Activated naive CD8-positive, alpha-beta T cell treated with anti-CD3 and anti-CD28 coated beads for 36 hours (primary cell): ENCODE measurements at regions not wholly inside any gene's neighbourhood (a gene's known extent, or its start where the extent isn't known, plus 50 kb on each side); places are given as distances from the start of the nearest gene placed in this dataset.
"Not testable (repeated sequence)": the region's sequence is repeated elsewhere in the genome, so short reads cannot be mapped to it uniquely, and the experiment has no call there.

Experiments
- DNase-seq: peaks from one replicate; pipeline ENCODE4 v3.0.0; 2021
- H3K27ac Mint-ChIP-seq: one replicate; pipeline ENCODE4 v1.8.0; 2022; ENCODE audit warnings: mild to moderate bottlenecking, moderate library complexity, mixed read lengths
- H3K27me3 Mint-ChIP-seq: one replicate; pipeline ENCODE4 v1.8.0; 2022; ENCODE audit warnings: mild to moderate bottlenecking, mixed read lengths
- H3K36me3 Mint-ChIP-seq: one replicate; pipeline ENCODE4 v1.8.0; 2021; ENCODE audit warnings: mild to moderate bottlenecking, mixed read lengths
- H3K4me1 Mint-ChIP-seq: one replicate; pipeline ENCODE4 v1.8.0; 2021; ENCODE audit warnings: mixed read lengths
- H3K4me3 Mint-ChIP-seq: one replicate; pipeline ENCODE4 v1.8.0; 2022; ENCODE audit warnings: mild to moderate bottlenecking, moderate library complexity, mixed read lengths
- H3K9me3 Mint-ChIP-seq: one replicate; pipeline ENCODE4 v1.8.0; 2022; ENCODE audit warnings: mixed read lengths

- DNase-seq, result no peak
- Mint-ChIP-seq H3K4me1 (no peaks in the 10 kb centered on the region), H3K36me3 (peaks cover 4% of the 10 kb centered on the region), H3K27me3 (no peaks in the 10 kb centered on the region), H3K9me3 (peaks cover 6% of the 10 kb centered on the region), H3K27ac (no peak overlapping the region), H3K4me3 (no peak overlapping the region)
Measured at GRCh38 chrX:6990552-6991193, 156.8 kb upstream of the STS start.

- H3K4me3 Mint-ChIP-seq, result no peak overlapping the region
- H3K27me3 Mint-ChIP-seq, result no peaks in the 10 kb centered on the region
- H3K9me3 Mint-ChIP-seq, result peaks cover 5% of the 10 kb centered on the region
- H3K27ac Mint-ChIP-seq, result no peak overlapping the region
- H3K36me3 Mint-ChIP-seq, result peaks cover 2% of the 10 kb centered on the region
- DNase-seq, result no peak
- no peaks in the 10 kb centered on the region for H3K4me1 Mint-ChIP-seq
Measured at GRCh38 chrX:6989858-6990257, 157.7 kb upstream of the STS start.

DNA sequence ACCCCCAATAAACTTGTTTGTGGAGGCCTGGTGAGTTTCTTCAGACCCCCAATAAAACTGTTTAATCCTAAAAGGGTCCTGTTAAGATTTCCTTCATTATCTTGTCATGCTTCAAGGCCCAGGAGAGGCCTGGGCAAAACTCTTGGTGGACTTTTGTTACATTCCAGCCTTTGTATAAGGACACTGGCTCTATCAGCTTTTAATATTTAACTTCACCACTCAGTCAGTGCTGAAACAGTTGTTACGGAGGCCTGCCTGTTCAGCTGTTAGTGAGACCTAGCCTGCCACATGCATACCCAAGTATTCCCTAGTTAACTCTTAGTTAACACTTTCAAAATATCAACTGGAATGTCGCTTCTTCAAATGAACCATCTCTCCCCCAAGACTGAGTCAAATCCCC, 158.8 kb upstream of the STS start:
- H3K36me3 Mint-ChIP-seq, DNase-seq, H3K4me1 Mint-ChIP-seq, H3K27ac Mint-ChIP-seq, H3K27me3 Mint-ChIP-seq, H3K4me3 Mint-ChIP-seq, H3K9me3 Mint-ChIP-seq: not testable (repeated sequence)

GRCh38 chrX:6986915-6987314, 160.6 kb upstream of the STS start:
- no peak for DNase-seq
- no peaks in the 10 kb centered on the region for H3K9me3 Mint-ChIP-seq
- no peak overlapping the region for H3K27ac Mint-ChIP-seq
- no peaks in the 10 kb centered on the region for H3K27me3 Mint-ChIP-seq
- no peak overlapping the region for H3K4me3 Mint-ChIP-seq
- no peaks in the 10 kb centered on the region for H3K4me1 Mint-ChIP-seq
- no peaks in the 10 kb centered on the region for H3K36me3 Mint-ChIP-seq

- no peaks in the 10 kb centered on the region for H3K36me3 Mint-ChIP-seq
- H3K4me3 Mint-ChIP-seq, result no peak overlapping the region
- H3K9me3 Mint-ChIP-seq, result no peaks in the 10 kb centered on the region
- H3K27ac Mint-ChIP-seq, result no peak overlapping the region
- H3K27me3 Mint-ChIP-seq, result no peaks in the 10 kb centered on the region
- H3K4me1 Mint-ChIP-seq, result no peaks in the 10 kb centered on the region
- DNase-seq, result no peak
Measured at GRCh38 chrX:6985537-6985936, 162.0 kb upstream of the STS start.

- H3K4me1 Mint-ChIP-seq, result no peaks in the 10 kb centered on the region
- H3K27me3 Mint-ChIP-seq, result no peaks in the 10 kb centered on the region
- no peak overlapping the region for H3K4me3 Mint-ChIP-seq
- H3K9me3 Mint-ChIP-seq, result no peaks in the 10 kb centered on the region
- no peaks in the 10 kb centered on the region for H3K36me3 Mint-ChIP-seq
- H3K27ac Mint-ChIP-seq, result no peak overlapping the region
- no peak for DNase-seq
Measured at GRCh38 chrX:6983207-6983955, 164.1 kb upstream of the STS start.

- Mint-ChIP-seq H3K4me1 (no peaks in the 10 kb centered on the region), H3K27ac (no peak overlapping the region), H3K27me3 (no peaks in the 10 kb centered on the region), H3K4me3 (no peak overlapping the region), H3K36me3 (peaks cover 2% of the 10 kb centered on the region), H3K9me3 (no peaks in the 10 kb centered on the region)
- DNase-seq, result no peak
Measured at GRCh38 chrX:6981718-6982406, 165.7 kb upstream of the STS start.

DNA sequence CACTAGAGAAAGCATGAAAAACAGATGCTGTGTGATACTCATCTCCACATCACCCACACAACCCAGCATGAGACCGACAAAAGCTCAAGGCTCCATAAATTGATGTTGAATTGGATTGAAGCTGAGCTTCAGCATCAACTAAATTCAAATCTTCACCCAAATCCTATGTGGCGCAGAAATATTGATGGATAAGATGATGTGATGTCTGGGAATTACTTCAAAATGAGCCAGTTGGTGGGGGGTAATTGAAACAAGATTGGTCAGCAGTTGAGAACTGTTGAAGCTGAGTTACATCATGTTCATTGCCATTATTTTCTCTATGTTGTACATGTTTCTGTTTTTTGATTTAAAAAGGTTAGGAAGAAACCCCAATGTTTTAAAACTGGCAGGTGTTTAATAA, 166.5 kb upstream of the STS start:
- no peak for DNase-seq
- H3K9me3 Mint-ChIP-seq, result no peaks in the 10 kb centered on the region
- H3K4me1 Mint-ChIP-seq, result no peaks in the 10 kb centered on the region
- H3K27me3 Mint-ChIP-seq, result no peaks in the 10 kb centered on the region
- no peak overlapping the region for H3K27ac Mint-ChIP-seq
- H3K36me3 Mint-ChIP-seq, result peaks cover 2% of the 10 kb centered on the region
- H3K4me3 Mint-ChIP-seq, result no peak overlapping the region

DNA sequence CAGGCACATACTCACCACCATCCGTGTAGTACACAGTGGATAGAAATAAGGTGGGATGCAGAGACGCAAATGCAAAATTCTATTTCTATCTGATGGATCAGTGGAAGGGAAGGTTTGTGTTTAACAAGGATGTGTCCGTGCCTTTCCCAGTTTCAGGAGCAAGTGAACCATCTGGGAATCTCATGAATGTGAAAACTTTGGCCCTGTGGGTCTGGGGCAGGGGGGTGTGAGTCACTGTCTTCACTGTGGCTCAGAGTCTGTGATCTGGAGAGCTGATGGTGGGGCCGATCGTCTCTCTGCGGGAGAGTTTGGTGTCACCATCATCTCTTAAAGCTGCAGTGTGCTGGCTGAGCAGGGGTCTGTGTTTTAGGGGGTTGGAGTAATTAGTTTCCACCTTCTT, 179.3 kb upstream of the STS start:
- Mint-ChIP-seq H3K4me1 (no peaks in the 10 kb centered on the region), H3K4me3 (no peak overlapping the region), H3K27ac (no peak overlapping the region)

GRCh38 chrX:6965729-6966128, 181.8 kb upstream of the STS start:
- Mint-ChIP-seq H3K36me3 (no peaks in the 10 kb centered on the region), H3K27me3 (no peaks in the 10 kb centered on the region), H3K9me3 (no peaks in the 10 kb centered on the region), H3K4me3 (no peak overlapping the region), H3K27ac (no peak overlapping the region), H3K4me1 (no peaks in the 10 kb centered on the region)
- DNase-seq, result no peak

More for the DNA sequence above, 179.3 kb upstream of the STS start:
- Mint-ChIP-seq H3K36me3 (no peaks in the 10 kb centered on the region), H3K27me3 (no peaks in the 10 kb centered on the region), H3K9me3 (peaks cover 3% of the 10 kb centered on the region)
- DNase-seq, result no peak

DNA sequence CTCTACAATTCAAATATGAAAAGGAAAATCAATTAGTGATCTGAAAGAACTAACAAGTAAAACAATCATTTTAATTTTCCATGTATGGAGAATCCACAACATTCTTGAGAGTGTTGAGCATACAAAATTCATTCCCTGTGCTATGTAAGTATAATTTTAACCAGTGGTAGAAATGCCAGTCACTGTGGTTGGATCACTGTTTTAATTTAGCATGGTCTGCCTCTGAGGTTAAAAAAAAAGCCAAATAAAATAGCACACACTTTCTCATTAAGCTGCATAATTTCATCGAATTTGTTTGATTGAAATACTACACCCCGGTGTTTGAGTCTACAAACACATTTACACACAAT, 185.5 kb upstream of the STS start:
- no peaks in the 10 kb centered on the region for H3K4me1 Mint-ChIP-seq
- H3K4me3 Mint-ChIP-seq, result no peak overlapping the region
- no peak overlapping the region for H3K27ac Mint-ChIP-seq
- no peaks in the 10 kb centered on the region for H3K9me3 Mint-ChIP-seq
- no peaks in the 10 kb centered on the region for H3K27me3 Mint-ChIP-seq
- no peaks in the 10 kb centered on the region for H3K36me3 Mint-ChIP-seq
- DNase-seq, result no peak

DNA sequence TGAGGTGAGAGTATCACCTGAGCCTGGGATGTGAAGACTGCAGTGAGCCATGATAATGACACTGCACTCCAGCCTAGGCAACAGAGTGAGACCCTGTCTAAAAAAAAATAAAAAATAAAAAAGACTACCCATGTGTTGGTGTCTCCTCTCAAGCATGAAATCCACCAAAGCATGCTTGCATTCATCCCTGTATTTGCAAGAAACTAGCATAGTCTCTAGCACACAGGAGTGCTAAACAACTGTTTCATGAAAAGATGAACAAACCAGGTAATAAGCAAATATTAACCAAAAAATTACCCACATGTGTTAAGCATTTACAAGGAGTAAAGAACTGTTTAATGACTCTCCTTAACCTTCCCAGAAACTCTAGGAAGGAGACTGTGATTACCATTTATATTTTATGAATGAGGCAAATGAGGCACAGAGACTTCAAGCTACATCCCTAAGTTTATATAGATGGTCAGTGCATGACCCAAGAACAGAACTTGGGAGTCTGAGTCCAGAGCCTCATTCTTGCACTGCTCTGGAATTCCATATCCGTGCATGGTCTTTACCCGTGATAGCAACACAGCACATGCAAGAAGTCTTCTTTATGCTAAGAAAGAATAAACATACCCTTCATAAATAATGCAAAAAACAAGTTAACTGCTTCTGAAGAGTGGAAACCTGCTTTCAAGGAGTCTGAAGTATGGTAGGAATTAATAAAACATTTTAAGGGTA, 186.1 kb upstream of the STS start:
- no peak overlapping the region for H3K27ac Mint-ChIP-seq
- H3K36me3 Mint-ChIP-seq, result no peaks in the 10 kb centered on the region
- no peak overlapping the region for H3K4me3 Mint-ChIP-seq
- H3K9me3 Mint-ChIP-seq, result no peaks in the 10 kb centered on the region
- no peaks in the 10 kb centered on the region for H3K4me1 Mint-ChIP-seq
- H3K27me3 Mint-ChIP-seq, result no peaks in the 10 kb centered on the region
- no peak for DNase-seq

DNA sequence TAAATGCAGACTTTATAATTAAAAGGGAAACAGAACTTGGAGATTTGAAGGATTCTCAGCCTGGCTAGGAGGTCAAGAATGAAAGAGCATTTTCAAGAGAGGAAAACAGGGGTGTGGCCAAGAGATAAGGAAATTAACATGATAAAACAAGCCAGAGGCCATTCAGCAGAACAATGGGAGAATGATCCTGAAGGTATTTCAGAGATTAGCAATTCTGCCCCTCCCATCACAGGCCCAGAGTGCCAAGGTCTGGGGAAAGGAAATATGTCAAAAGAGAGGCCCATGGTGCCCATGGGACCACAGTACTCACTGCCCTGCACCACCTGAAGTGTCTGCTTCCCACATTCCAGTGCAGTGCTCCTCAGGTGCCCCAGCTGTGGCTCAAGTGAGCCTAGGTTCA, 188.5 kb upstream of the STS start:
- Mint-ChIP-seq H3K4me3 (no peak overlapping the region), H3K36me3 (no peaks in the 10 kb centered on the region), H3K4me1 (no peaks in the 10 kb centered on the region), H3K9me3 (no peaks in the 10 kb centered on the region), H3K27ac (no peak overlapping the region), H3K27me3 (no peaks in the 10 kb centered on the region)
- no peak for DNase-seq

- Mint-ChIP-seq H3K4me1 (no peaks in the 10 kb centered on the region), H3K27me3 (no peaks in the 10 kb centered on the region), H3K27ac (no peak overlapping the region), H3K9me3 (peaks cover 3% of the 10 kb centered on the region), H3K4me3 (no peak overlapping the region), H3K36me3 (no peaks in the 10 kb centered on the region)
- DNase-seq, result no peak
Measured at GRCh38 chrX:6954836-6955235, 192.7 kb upstream of the STS start.

DNA sequence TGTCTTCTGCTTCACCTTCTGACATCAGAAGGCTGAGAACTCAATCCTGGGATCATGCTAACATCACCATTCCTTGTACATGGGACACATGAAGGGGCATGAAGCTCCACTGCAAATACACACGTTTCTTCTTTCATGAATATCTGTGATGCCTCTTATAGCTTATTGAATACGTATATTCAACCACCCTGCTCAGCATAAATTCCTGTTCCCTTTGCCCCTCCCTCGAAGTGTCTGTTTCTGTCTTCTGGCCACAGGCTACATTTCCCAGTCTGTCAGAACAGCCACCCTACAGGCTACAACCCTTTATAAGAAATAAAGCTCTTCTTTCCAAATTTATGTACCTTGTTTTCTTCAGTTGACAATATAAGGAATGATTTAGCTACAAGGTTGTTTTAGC, 201.3 kb upstream of the STS start:
- Mint-ChIP-seq H3K27me3 (no peaks in the 10 kb centered on the region), H3K36me3 (no peaks in the 10 kb centered on the region), H3K9me3 (peaks cover 2% of the 10 kb centered on the region), H3K4me1 (no peaks in the 10 kb centered on the region), H3K27ac (no peak overlapping the region), H3K4me3 (no peak overlapping the region)
- DNase-seq, result no peak
